Neural progenitor cell (in vitro differentiated cells): ENCODE measurements at regions not wholly inside any gene's neighbourhood (a gene's known extent, or its start where the extent isn't known, plus 50 kb on each side); places are given as distances from the start of the nearest gene placed in this dataset.
A peak's percentile ranks its signal among the peaks of the same experiment; 100 is the strongest.

Experiments
- DNase-seq: peaks from one replicate; pipeline ENCODE4 v3.0.0-alpha.2; 2016; ENCODE audit warnings: low spot score
- H2AFZ ChIP-seq: fragments of 200-600 bp; sonication (generic); replicated peaks from 2 replicates; pipeline ENCODE4 v1.6.1; 2016; ENCODE audit warnings: antibody characterized with exemption
- H3F3A ChIP-seq: fragments of 200-600 bp; sonication (generic); 2 replicates; pipeline ENCODE4 v1.6.1; 2016; ENCODE audit warnings: antibody characterized with exemption, low read depth
- H3K27ac ChIP-seq: fragments of 200-600 bp; sonication (generic); 2 replicates; pipeline ENCODE4 v1.5.1; 2016; ENCODE audit warnings: mild to moderate bottlenecking
- H3K27me3 ChIP-seq: fragments of 200-600 bp; sonication (generic); 2 replicates; pipeline ENCODE4 v1.6.1; 2016; ENCODE audit warnings: mild to moderate bottlenecking, moderate library complexity
- H3K36me3 ChIP-seq: fragments of 200-600 bp; sonication (generic); 2 replicates; pipeline ENCODE4 v1.5.1; 2016
- H3K4me1 ChIP-seq: fragments of 200-600 bp; sonication (generic); 2 replicates; pipeline ENCODE4 v1.6.1; 2016; ENCODE audit warnings: mixed run types
- H3K4me2 ChIP-seq: fragments of 200-600 bp; sonication (generic); 2 replicates; pipeline ENCODE4 v1.6.1; 2016
- H3K4me3 ChIP-seq: fragments of 200-600 bp; sonication (generic); 2 replicates; pipeline ENCODE4 v1.5.1; 2016
- H3K79me2 ChIP-seq: fragments of 200-600 bp; sonication (generic); 2 replicates; pipeline ENCODE4 v1.6.1; 2016; ENCODE audit warnings: low read depth
- H3K9ac ChIP-seq: fragments of 200-600 bp; sonication (generic); 2 replicates; pipeline ENCODE4 v1.6.1; 2016
- H3K9me3 ChIP-seq: fragments of 200-600 bp; sonication (generic); 2 replicates; pipeline ENCODE4 v1.5.1; 2016; ENCODE audit warnings: low read depth
- H4K20me1 ChIP-seq: fragments of 200-600 bp; sonication (generic); 2 replicates; pipeline ENCODE4 v1.6.1; 2016; ENCODE audit warnings: low read depth
- H3K27ac Mint-ChIP-seq: 3 replicates; pipeline ENCODE4 v1.8.0; 2021; ENCODE audit warnings: mixed read lengths
- H3K27me3 Mint-ChIP-seq: 2 replicates; pipeline ENCODE4 v1.8.0; 2022; ENCODE audit warnings: low read depth, mild to moderate bottlenecking, inconsistent platforms, moderate library complexity, mixed read lengths; ENCODE audit not compliant: insufficient read depth
- H3K36me3 Mint-ChIP-seq: 3 replicates; pipeline ENCODE4 v1.8.0; 2021; ENCODE audit warnings: mixed read lengths
- H3K4me1 Mint-ChIP-seq: 3 replicates; pipeline ENCODE4 v1.8.0; 2021; ENCODE audit warnings: mixed read lengths
- H3K4me3 Mint-ChIP-seq: 3 replicates; pipeline ENCODE4 v1.8.0; 2021; ENCODE audit warnings: mild to moderate bottlenecking, moderate library complexity, mixed read lengths
- H3K9me3 Mint-ChIP-seq: 3 replicates; pipeline ENCODE4 v1.8.0; 2020; ENCODE audit warnings: mixed read lengths
- CTCF ChIP-seq: fragments of 200-600 bp; sonication (generic); IDR thresholded peaks from 2 replicates; pipeline ENCODE4 v1.5.1; 2017; ENCODE audit warnings: antibody characterized with exemption, mild to moderate bottlenecking
- EZH2 ChIP-seq: fragments of 200-600 bp; sonication (generic); IDR thresholded peaks from 2 replicates; pipeline ENCODE4 v1.6.1; 2017; ENCODE audit warnings: antibody characterized with exemption, mild to moderate bottlenecking, moderate library complexity
- EZH2phosphoT487 ChIP-seq: fragments of 200-600 bp; sonication (generic); IDR thresholded peaks from 2 replicates; pipeline ENCODE4 v1.6.1; 2017; ENCODE audit warnings: antibody characterized with exemption

GRCh38 chr16:54411544-54411943 is 125.0 kb upstream of the IRX3 start:
- H2AFZ ChIP-seq = peak overlapping the region; percentile 69

GRCh38 chr16:54409982-54410381 is 123.4 kb upstream of the IRX3 start:
- no peaks in the 10 kb centered on the region for H3K9me3 ChIP-seq
- peaks cover 16% of the 10 kb centered on the region for H3K27me3 ChIP-seq
- Mint-ChIP-seq H3K36me3 (no peaks in the 10 kb centered on the region), H3K27ac (no peak overlapping the region), H3K4me3 (no peak overlapping the region), H3K4me1 (peaks cover 16% of the 10 kb centered on the region), H3K9me3 (peaks cover 13% of the 10 kb centered on the region), H3K27me3 (peaks cover 11% of the 10 kb centered on the region)
- no peak overlapping the region for H2AFZ ChIP-seq
- TF ChIP-seq EZH2 = no peak
- no peak for TF ChIP-seq CTCF
- no peak for TF ChIP-seq EZH2phosphoT487
- H3K9ac ChIP-seq = no peak overlapping the region
- no peak overlapping the region for H3K27ac ChIP-seq
- H3K79me2 ChIP-seq = no peaks in the 10 kb centered on the region
- H3K4me1 ChIP-seq = peaks cover 10% of the 10 kb centered on the region
- no peak for DNase-seq
- no peaks in the 10 kb centered on the region for H4K20me1 ChIP-seq
- H3K36me3 ChIP-seq = no peaks in the 10 kb centered on the region
- no peaks in the 10 kb centered on the region for H3F3A ChIP-seq
- H3K4me3 ChIP-seq = no peak overlapping the region
- H3K4me2 ChIP-seq = no peak overlapping the region

More at GRCh38 chr16:54411544-54411943, 125.0 kb upstream of the IRX3 start:
- TF ChIP-seq CTCF (no peak), EZH2 (no peak), EZH2phosphoT487 (no peak)
- H3K27me3 Mint-ChIP-seq = peaks cover 9% of the 10 kb centered on the region
- peaks cover 16% of the 10 kb centered on the region for H3K9me3 Mint-ChIP-seq
- Histone ChIP-seq H3F3A (no peaks in the 10 kb centered on the region), H3K36me3 (no peaks in the 10 kb centered on the region), H3K4me3 (no peak overlapping the region), H3K4me2 (peak overlapping the region; percentile 40), H3K9ac (no peak overlapping the region), H4K20me1 (no peaks in the 10 kb centered on the region), H3K27ac (no peak overlapping the region), H3K79me2 (no peaks in the 10 kb centered on the region), H3K27me3 (peaks cover 16% of the 10 kb centered on the region), H3K9me3 (no peaks in the 10 kb centered on the region), H3K4me1 (peaks cover 10% of the 10 kb centered on the region)
- no peak overlapping the region for H3K4me3 Mint-ChIP-seq
- DNase-seq = peak; percentile 30
- peaks cover 16% of the 10 kb centered on the region for H3K4me1 Mint-ChIP-seq
- H3K27ac Mint-ChIP-seq = peak overlapping the region; percentile 89
- H3K36me3 Mint-ChIP-seq = no peaks in the 10 kb centered on the region

- H4K20me1 ChIP-seq = no peaks in the 10 kb centered on the region
- H3K9ac ChIP-seq = no peak overlapping the region
- TF ChIP-seq EZH2 = no peak
- TF ChIP-seq CTCF = no peak
- no peak for TF ChIP-seq EZH2phosphoT487
Observed at GRCh38 chr16:54407596-54407995, 121.0 kb upstream of the IRX3 start.

More at GRCh38 chr16:54407596-54407995, 121.0 kb upstream of the IRX3 start:
- Histone ChIP-seq H3K4me3 (no peak overlapping the region), H3K27ac (no peak overlapping the region), H3K4me2 (no peak overlapping the region), H3K36me3 (no peaks in the 10 kb centered on the region), H3K4me1 (peaks cover 10% of the 10 kb centered on the region), H3K9me3 (no peaks in the 10 kb centered on the region), H3K27me3 (peaks cover 7% of the 10 kb centered on the region), H3K79me2 (no peaks in the 10 kb centered on the region), H3F3A (no peaks in the 10 kb centered on the region), H2AFZ (no peak overlapping the region)
- H3K36me3 Mint-ChIP-seq = no peaks in the 10 kb centered on the region
- H3K4me1 Mint-ChIP-seq = peaks cover 19% of the 10 kb centered on the region
- H3K27me3 Mint-ChIP-seq = peaks cover 12% of the 10 kb centered on the region
- no peak for DNase-seq
- no peak overlapping the region for H3K27ac Mint-ChIP-seq
- H3K4me3 Mint-ChIP-seq = no peak overlapping the region
- peaks cover 13% of the 10 kb centered on the region for H3K9me3 Mint-ChIP-seq
